CD14-positive monocyte (primary cell): ENCODE measurements at regions not wholly inside any gene's neighbourhood (a gene's known extent, or its start where the extent isn't known, plus 50 kb on each side); places are given as distances from the start of the nearest gene placed in this dataset.

Source experiments
- DNase-seq, 3 donors: peaks; one replicate each; pipeline ENCODE4 v3.0.0-alpha.2; 2011 to 2022
- H2AFZ ChIP-seq: 2 replicates; pipeline ENCODE4 v1.6.0; 2012; ENCODE audit warnings: mild to moderate bottlenecking, low read depth, low read length, inconsistent platforms; ENCODE audit not compliant: insufficient read depth, poor library complexity, severe bottlenecking
- H3K27ac ChIP-seq, 2 donors: 1 replicate in 1 of 2; 2 replicates in 1 of 2; pipeline ENCODE4 v1.5.1; 2012 to 2013; ENCODE audit warnings: low read length in 2 of 2, control low read depth in 1 of 2, inconsistent platforms in 1 of 2, low read depth in 1 of 2, mild to moderate bottlenecking in 1 of 2
- H3K27me3 ChIP-seq, 2 donors: one replicate each; pipeline versions ENCODE4 v1.6.0 to v1.6.1; 2011 to 2013; ENCODE audit warnings: low read length in 2 of 2; ENCODE audit not compliant: control insufficient read depth in 2 of 2, insufficient read depth in 2 of 2
- H3K36me3 ChIP-seq, 2 donors: replicated peaks in 1 of 2; 1 replicate in 1 of 2; 2 replicates in 1 of 2; pipeline versions ENCODE4 v1.5.1 to v1.6.1; 2012 to 2013; ENCODE audit warnings: low read length in 2 of 2, control low read depth in 1 of 2, inconsistent platforms in 1 of 2, mild to moderate bottlenecking in 1 of 2; ENCODE audit not compliant: insufficient read depth in 2 of 2, control insufficient read depth in 1 of 2
- H3K4me1 ChIP-seq, 2 donors: 1 replicate in 1 of 2; 2 replicates in 1 of 2; pipeline versions ENCODE4 v1.5.1 to v1.6.1; 2012 to 2013; ENCODE audit warnings: low read length in 2 of 2, control low read depth in 1 of 2, inconsistent platforms in 1 of 2, mild to moderate bottlenecking in 1 of 2, moderate library complexity in 1 of 2; ENCODE audit not compliant: insufficient read depth in 2 of 2, control insufficient read depth in 1 of 2
- H3K4me2 ChIP-seq: replicated peaks from 2 replicates; pipeline ENCODE3; 2012; ENCODE audit warnings: low read length, moderate library complexity, mild to moderate bottlenecking; ENCODE audit not compliant: poor library complexity, severe bottlenecking; ENCODE audit errors: extremely low read depth
- H3K4me3 ChIP-seq, 3 experiments: fragments of 200-600 bp in 1 of 3; sonication (generic) in 1 of 3; replicated peaks in 1 of 3; 1 replicate in 2 of 3; 2 replicates in 1 of 3; pipeline ENCODE4 v1.5.1; 2011 to 2013; ENCODE audit warnings: low read length in 3 of 3, mild to moderate bottlenecking in 3 of 3, control low read depth in 2 of 3, low read depth in 2 of 3, inconsistent platforms in 1 of 3, moderate library complexity in 1 of 3
- H3K79me2 ChIP-seq: 2 replicates; pipeline ENCODE4 v1.6.0; 2012; ENCODE audit warnings: mild to moderate bottlenecking, control low read depth, inconsistent platforms, low read length, moderate library complexity; ENCODE audit not compliant: insufficient read depth
- H3K9ac ChIP-seq: 2 replicates; pipeline ENCODE4 v1.6.0; 2017; ENCODE audit warnings: low read length, mild to moderate bottlenecking; ENCODE audit not compliant: insufficient read depth, poor library complexity, severe bottlenecking
- H3K9me3 ChIP-seq, 2 donors: replicated peaks in 1 of 2; 1 replicate in 1 of 2; 2 replicates in 1 of 2; pipeline versions ENCODE4 v1.5.1 to v1.6.1; 2012 to 2013; ENCODE audit warnings: low read length in 2 of 2, control low read depth in 1 of 2; ENCODE audit not compliant: control insufficient read depth in 1 of 2, insufficient read depth in 1 of 2
- H4K20me1 ChIP-seq: 2 replicates; pipeline ENCODE4 v1.6.0; 2012; ENCODE audit warnings: mild to moderate bottlenecking, low read length, control low read depth, moderate library complexity; ENCODE audit not compliant: insufficient read depth
- H3K27ac Mint-ChIP-seq, 7 donors: one replicate each; pipeline ENCODE4 v1.8.0; 2020; ENCODE audit warnings: mild to moderate bottlenecking in 7 of 7, mixed read lengths in 7 of 7, moderate library complexity in 6 of 7, inconsistent platforms in 2 of 7
- H3K27me3 Mint-ChIP-seq, 3 donors: one replicate each; pipeline ENCODE4 v1.8.0; 2021 to 2022; ENCODE audit warnings: low read depth in 3 of 3, mild to moderate bottlenecking in 3 of 3, mixed read lengths in 3 of 3, moderate library complexity in 3 of 3, inconsistent platforms in 1 of 3
- H3K36me3 Mint-ChIP-seq, 2 donors: one replicate each; pipeline ENCODE4 v1.8.0; 2020; ENCODE audit warnings: mixed read lengths in 2 of 2, inconsistent platforms in 1 of 2, mild to moderate bottlenecking in 1 of 2
- H3K4me1 Mint-ChIP-seq: one replicate; pipeline ENCODE4 v1.8.0; 2020; ENCODE audit warnings: mild to moderate bottlenecking, mixed read lengths
- H3K4me3 Mint-ChIP-seq, 2 donors: one replicate each; pipeline ENCODE4 v1.8.0; 2020; ENCODE audit warnings: mild to moderate bottlenecking in 2 of 2, mixed read lengths in 2 of 2, moderate library complexity in 1 of 2
- H3K9me3 Mint-ChIP-seq, 7 donors: one replicate each; pipeline ENCODE4 v1.8.0; 2020 to 2022; ENCODE audit warnings: mixed read lengths in 7 of 7, mild to moderate bottlenecking in 6 of 7, moderate library complexity in 6 of 7, inconsistent platforms in 2 of 7
- CTCF ChIP-seq: fragments of 200-600 bp; IDR thresholded peaks from one replicate; pipeline ENCODE4 v1.8.0; 2022; ENCODE audit warnings: antibody characterized with exemption, mild to moderate bottlenecking
- WGBS: methylation state at CpG from one replicate; pipeline ENCODE4 v1.1.5; 2013; ENCODE audit warnings: missing lambda C conversion rate; ENCODE audit not compliant: insufficient coverage; 5-methylcytosine and 5-hydroxymethylcytosine counted together
- intact Hi-C, 2 donors: fragments of 100-400 bp; cut with micrococcal nuclease; formaldehyde crosslinking; loops; one replicate each; pipeline versions ENCODE4 v1.15.0 to v1.15.1; 2023

GRCh38 chr6:74941424-74941823 lies 264.4 kb downstream of the COL12A1 start:
- Mint-ChIP-seq H3K9me3 (peaks cover 0 to 2% (median 0%) of the 10 kb centered on the region in 7 donors), H3K27me3 (peaks cover 0 to 2% (median 0%) of the 10 kb centered on the region in 3 donors), H3K4me1 (no peaks in the 10 kb centered on the region), H3K27ac (no peak overlapping the region), H3K4me3 (no peak overlapping the region), H3K36me3 (no peaks in the 10 kb centered on the region)
- H3K9ac ChIP-seq = no peak overlapping the region
- no peaks in the 10 kb centered on the region for H3K79me2 ChIP-seq
- no peaks in the 10 kb centered on the region for H3K27me3 ChIP-seq
- intact Hi-C loops = no loop called here
- TF ChIP-seq CTCF = no peak
- no peaks in the 10 kb centered on the region for H3K4me1 ChIP-seq
- no CpG with 5 or more reads among the region's 1 CpG for WGBS
- H3K4me2 ChIP-seq = no peak overlapping the region
- H3K9me3 ChIP-seq = no peaks in the 10 kb centered on the region
- no peak overlapping the region for H3K4me3 ChIP-seq
- H4K20me1 ChIP-seq = no peaks in the 10 kb centered on the region
- H3K36me3 ChIP-seq = no peaks in the 10 kb centered on the region
- H2AFZ ChIP-seq = no peak overlapping the region
- no peak for DNase-seq
- no peak overlapping the region for H3K27ac ChIP-seq

DNA sequence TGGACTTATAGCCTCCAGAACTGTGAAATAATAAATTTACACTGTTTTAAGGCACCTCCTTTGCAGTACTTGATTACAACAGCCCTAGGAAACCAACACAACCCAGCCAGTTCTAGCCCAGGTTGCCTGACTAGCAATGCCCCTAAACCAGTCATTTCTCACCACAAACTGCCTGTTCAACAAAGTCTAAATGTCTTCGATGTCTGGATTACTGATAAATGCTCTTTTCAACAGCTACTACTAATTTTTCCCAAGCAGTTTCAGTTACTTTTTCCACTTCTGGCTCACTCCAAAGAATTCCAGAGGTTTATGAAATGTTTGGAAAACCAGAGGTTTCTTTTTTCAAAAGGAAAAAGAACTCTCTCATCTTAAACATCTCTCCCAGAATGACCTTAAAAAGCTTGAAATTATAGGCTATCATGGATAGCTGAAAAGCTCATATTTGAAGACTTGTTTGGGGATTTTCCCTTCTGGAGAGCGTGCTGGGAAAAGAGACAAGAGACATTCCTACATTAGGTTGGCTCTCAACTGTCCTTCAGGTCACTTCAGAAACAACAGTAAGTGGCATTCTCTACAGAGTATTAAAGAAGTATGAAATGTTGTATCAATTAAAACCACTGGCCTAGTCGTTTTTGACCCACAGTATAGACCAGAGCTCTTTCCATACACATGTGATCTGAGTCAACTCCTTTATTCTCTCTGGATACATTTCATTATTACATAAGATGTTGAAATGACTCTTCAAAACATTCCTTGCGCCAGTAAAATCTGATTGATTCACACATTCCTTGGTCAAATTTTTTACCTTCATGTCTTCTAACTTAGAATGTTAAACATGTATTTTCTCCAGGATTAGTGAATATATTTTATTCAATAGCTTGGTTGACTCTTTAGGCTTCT lies 265.9 kb downstream of the COL12A1 start:
- Histone ChIP-seq H3K4me1 (no peaks in the 10 kb centered on the region), H3K4me3 (no peak overlapping the region), H3K9me3 (no peaks in the 10 kb centered on the region), H3K27ac (no peak overlapping the region), H3K4me2 (no peak overlapping the region), H3K27me3 (no peaks in the 10 kb centered on the region), H3K9ac (no peak overlapping the region), H2AFZ (no peak overlapping the region), H3K79me2 (no peaks in the 10 kb centered on the region), H4K20me1 (no peaks in the 10 kb centered on the region), H3K36me3 (no peaks in the 10 kb centered on the region)
- H3K36me3 Mint-ChIP-seq = no peaks in the 10 kb centered on the region
- intact Hi-C loops = no loop called here
- TF ChIP-seq CTCF = no peak
- peaks cover 0 to 2% (median 0%) of the 10 kb centered on the region in 7 donors for H3K9me3 Mint-ChIP-seq
- H3K27me3 Mint-ChIP-seq = peaks cover 0 to 2% (median 0%) of the 10 kb centered on the region in 3 donors
- H3K4me1 Mint-ChIP-seq = no peaks in the 10 kb centered on the region
- no peak overlapping the region for H3K4me3 Mint-ChIP-seq
- DNase-seq = no peak
- H3K27ac Mint-ChIP-seq = no peak overlapping the region
- 100% methylated on average over 1 of the region's 4 CpGs for WGBS
